ENCODE measurements at regions not wholly inside any gene's neighbourhood (a gene's known extent, or its start where the extent isn't known, plus 50 kb on each side); places are given as distances from the start of the nearest gene placed in this dataset.

DNA sequence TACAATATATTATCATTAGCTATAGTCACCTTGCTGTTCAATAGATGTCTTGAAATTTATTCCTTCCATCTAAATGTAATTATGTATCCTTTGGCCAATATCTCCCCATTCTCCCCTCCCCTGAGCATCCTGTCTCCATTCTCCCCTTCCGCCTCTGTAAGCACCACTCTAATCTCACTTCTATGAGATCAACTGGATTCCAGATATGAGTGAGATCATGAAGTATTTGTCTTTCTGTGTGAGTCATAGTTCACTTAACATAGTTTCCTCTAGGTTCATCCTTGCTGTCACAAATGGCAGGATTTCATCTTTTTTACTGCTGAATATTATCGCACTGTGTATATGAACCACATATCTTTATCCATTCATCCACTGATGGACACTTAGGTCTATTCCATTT, 148.8 kb upstream of the NDN start:
- Histone ChIP-seq H3K27ac (no peak overlapping the region), H3K36me3 (ENCODE audit: insufficient read depth) (no peaks in the 10 kb centered on the region), H3K4me1 (ENCODE audit: low read depth, poor library complexity, severe bottlenecking) (no peaks in the 10 kb centered on the region), H2AFZ (ENCODE audit: low read depth) (no peak overlapping the region), H3K4me3 (IDR thresholded peaks at IDR 0.05; ENCODE audit: insufficient read depth, low read depth, low read length) (no peak overlapping the region), H3K4me2 (no peak overlapping the region), H3K27me3 (ENCODE audit: insufficient read depth, low read depth) (no peaks in the 10 kb centered on the region), H4K20me1 (ENCODE audit: insufficient read depth) (no peaks in the 10 kb centered on the region), H3K9ac (no peak overlapping the region), H3K79me2 (ENCODE audit: insufficient read depth, low read depth) (no peaks in the 10 kb centered on the region)
- TF ChIP-seq, protein P1, sequence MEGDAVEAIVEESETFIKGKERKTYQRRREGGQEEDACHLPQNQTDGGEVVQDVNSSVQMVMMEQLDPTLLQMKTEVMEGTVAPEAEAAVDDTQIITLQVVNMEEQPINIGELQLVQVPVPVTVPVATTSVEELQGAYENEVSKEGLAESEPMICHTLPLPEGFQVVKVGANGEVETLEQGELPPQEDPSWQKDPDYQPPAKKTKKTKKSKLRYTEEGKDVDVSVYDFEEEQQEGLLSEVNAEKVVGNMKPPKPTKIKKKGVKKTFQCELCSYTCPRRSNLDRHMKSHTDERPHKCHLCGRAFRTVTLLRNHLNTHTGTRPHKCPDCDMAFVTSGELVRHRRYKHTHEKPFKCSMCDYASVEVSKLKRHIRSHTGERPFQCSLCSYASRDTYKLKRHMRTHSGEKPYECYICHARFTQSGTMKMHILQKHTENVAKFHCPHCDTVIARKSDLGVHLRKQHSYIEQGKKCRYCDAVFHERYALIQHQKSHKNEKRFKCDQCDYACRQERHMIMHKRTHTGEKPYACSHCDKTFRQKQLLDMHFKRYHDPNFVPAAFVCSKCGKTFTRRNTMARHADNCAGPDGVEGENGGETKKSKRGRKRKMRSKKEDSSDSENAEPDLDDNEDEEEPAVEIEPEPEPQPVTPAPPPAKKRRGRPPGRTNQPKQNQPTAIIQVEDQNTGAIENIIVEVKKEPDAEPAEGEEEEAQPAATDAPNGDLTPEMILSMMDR (conservative IDR thresholded peaks at IDR 0.05; ENCODE audit: low read depth, low read length) = no peak

DNA sequence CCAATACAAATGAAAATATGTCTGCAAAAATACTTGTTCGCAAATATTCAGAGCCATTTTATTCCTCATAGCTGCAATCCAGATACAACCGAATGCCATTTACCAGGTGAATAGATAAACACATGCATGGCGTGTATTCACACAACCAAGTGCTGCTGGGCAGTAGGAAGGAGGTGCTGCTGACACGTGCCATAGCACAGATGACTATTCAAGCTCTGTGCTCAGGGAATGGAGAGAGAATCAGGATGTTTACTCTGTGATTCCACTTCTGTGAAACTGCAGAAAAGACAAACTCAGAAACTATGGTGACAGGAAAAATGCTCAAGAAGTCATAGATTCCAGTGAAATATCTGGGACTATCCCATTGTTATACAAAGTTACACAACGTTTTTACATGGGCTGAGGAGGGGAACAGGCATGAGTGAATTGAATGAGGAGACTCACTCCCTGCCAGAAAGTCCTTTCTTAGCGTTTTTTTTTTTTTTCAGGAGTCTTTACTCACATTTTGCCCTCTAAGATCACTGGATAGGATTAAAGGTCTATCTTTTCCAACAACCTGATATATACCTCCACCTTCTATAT, 152.9 kb upstream of the NDN start:
- H3K27ac ChIP-seq = no peak overlapping the region
- TF ChIP-seq, protein P1 (conservative IDR thresholded peaks at IDR 0.05; ENCODE audit: low read depth, low read length) = no peak
- no peak overlapping the region for H2AFZ ChIP-seq (ENCODE audit: low read depth)

DNA sequence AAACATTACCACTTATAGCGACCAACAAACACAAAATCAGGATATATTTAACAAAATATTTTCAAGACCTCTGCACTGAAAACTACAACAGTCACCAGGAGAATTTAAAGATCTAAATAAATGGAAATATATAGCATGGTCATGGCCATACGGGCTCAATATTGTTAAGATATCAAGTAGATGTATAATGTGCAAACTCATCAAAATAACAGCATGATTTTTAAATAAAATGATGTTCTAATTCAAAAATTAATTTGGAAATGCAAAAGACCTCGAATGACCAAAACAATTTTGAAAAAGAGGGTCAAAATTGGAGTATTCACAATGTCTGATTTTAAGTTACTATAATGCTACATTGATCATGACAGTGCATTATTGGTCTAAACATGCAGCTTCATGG, 159.1 kb upstream of the NDN start:
- Histone ChIP-seq H3K4me2 (no peak overlapping the region), H3K27me3 (ENCODE audit: insufficient read depth, low read depth) (no peaks in the 10 kb centered on the region), H3K9ac (no peak overlapping the region), H2AFZ (ENCODE audit: low read depth) (no peak overlapping the region), H3K79me2 (ENCODE audit: insufficient read depth, low read depth) (no peaks in the 10 kb centered on the region), H3K36me3 (ENCODE audit: insufficient read depth) (no peaks in the 10 kb centered on the region), H3K4me1 (ENCODE audit: low read depth, poor library complexity, severe bottlenecking) (no peaks in the 10 kb centered on the region), H3K27ac (no peak overlapping the region), H4K20me1 (ENCODE audit: insufficient read depth) (no peaks in the 10 kb centered on the region), H3K4me3 (IDR thresholded peaks at IDR 0.05; ENCODE audit: insufficient read depth, low read depth, low read length) (no peak overlapping the region)
- TF ChIP-seq, protein P1 (conservative IDR thresholded peaks at IDR 0.05; ENCODE audit: low read depth, low read length) = no peak

More for the DNA sequence above, 152.9 kb upstream of the NDN start:
- H3K79me2 ChIP-seq (ENCODE audit: insufficient read depth, low read depth) = no peaks in the 10 kb centered on the region
- no peaks in the 10 kb centered on the region for H4K20me1 ChIP-seq (ENCODE audit: insufficient read depth)
- H3K27me3 ChIP-seq (ENCODE audit: insufficient read depth, low read depth) = no peaks in the 10 kb centered on the region
- H3K4me2 ChIP-seq = no peak overlapping the region
- no peaks in the 10 kb centered on the region for H3K36me3 ChIP-seq (ENCODE audit: insufficient read depth)
- no peak overlapping the region for H3K4me3 ChIP-seq (IDR thresholded peaks at IDR 0.05; ENCODE audit: insufficient read depth, low read depth, low read length)
- H3K9ac ChIP-seq = no peak overlapping the region
- no peaks in the 10 kb centered on the region for H3K4me1 ChIP-seq (ENCODE audit: low read depth, poor library complexity, severe bottlenecking)

DNA sequence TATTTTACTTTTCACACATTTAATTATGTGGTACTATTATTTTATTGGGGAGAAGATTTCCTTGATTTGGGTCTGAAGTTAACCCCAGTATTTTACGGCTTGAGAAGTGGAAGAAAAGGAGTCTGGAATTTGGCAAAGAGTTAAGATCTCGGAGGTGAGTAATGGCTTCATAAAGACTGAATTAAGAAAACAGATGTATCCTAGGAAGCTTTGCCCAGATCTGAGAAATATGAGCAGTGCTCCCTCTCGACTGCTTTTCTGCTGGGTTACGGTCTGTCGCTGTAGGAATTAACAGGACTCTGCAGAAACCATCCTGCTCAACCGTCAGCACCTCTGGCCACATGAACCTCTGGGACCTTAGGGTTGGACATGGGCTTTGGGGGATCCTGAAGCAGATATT, 163.6 kb upstream of the NDN start:
- Histone ChIP-seq H3K4me2 (no peak overlapping the region), H3K79me2 (ENCODE audit: insufficient read depth, low read depth) (no peaks in the 10 kb centered on the region), H3K4me3 (IDR thresholded peaks at IDR 0.05; ENCODE audit: insufficient read depth, low read depth, low read length) (no peak overlapping the region), H3K27ac (no peak overlapping the region), H3K27me3 (ENCODE audit: insufficient read depth, low read depth) (no peaks in the 10 kb centered on the region), H2AFZ (ENCODE audit: low read depth) (no peak overlapping the region), H3K4me1 (ENCODE audit: low read depth, poor library complexity, severe bottlenecking) (peaks cover 23% of the 10 kb centered on the region), H3K9ac (no peak overlapping the region), H3K36me3 (ENCODE audit: insufficient read depth) (no peaks in the 10 kb centered on the region), H4K20me1 (ENCODE audit: insufficient read depth) (no peaks in the 10 kb centered on the region)
- TF ChIP-seq, protein P1 (conservative IDR thresholded peaks at IDR 0.05; ENCODE audit: low read depth, low read length) = no peak

All from KMS-11 (cell line).